ENCODE measurements at regions not wholly inside any gene's neighbourhood (a gene's known extent, or its start where the extent isn't known, plus 50 kb on each side); places are given as distances from the start of the nearest gene placed in this dataset.

GRCh38 chr5:124477577-124477976 is 268.9 kb downstream of the ZNF608 start:
- TF ChIP-seq EZH2phosphoT487 (IDR thresholded peaks at IDR 0.05; ENCODE audit: insufficient read depth, low read depth), result no peak
- TF ChIP-seq EZH2 (IDR thresholded peaks at IDR 0.05; ENCODE audit: insufficient read depth, poor library complexity, severe bottlenecking), result no peak
